ENCODE measurements at regions not wholly inside any gene's neighbourhood (a gene's known extent, or its start where the extent isn't known, plus 50 kb on each side); places are given as distances from the start of the nearest gene placed in this dataset.

GRCh38 chr2:172168917-172169346 is 66.2 kb upstream of the DLX2 start:
- H3K27me3 ChIP-seq: peaks cover 12% of the 10 kb centered on the region
- DNase-seq: no peak
- no peaks in the 10 kb centered on the region for H3K9me3 ChIP-seq
- H3K4me1 ChIP-seq: no peaks in the 10 kb centered on the region
- H3K36me3 ChIP-seq: no peaks in the 10 kb centered on the region
- no peak overlapping the region for H3K4me3 ChIP-seq (ENCODE audit: low read depth, low read length)
- TF ChIP-seq, protein P1, sequence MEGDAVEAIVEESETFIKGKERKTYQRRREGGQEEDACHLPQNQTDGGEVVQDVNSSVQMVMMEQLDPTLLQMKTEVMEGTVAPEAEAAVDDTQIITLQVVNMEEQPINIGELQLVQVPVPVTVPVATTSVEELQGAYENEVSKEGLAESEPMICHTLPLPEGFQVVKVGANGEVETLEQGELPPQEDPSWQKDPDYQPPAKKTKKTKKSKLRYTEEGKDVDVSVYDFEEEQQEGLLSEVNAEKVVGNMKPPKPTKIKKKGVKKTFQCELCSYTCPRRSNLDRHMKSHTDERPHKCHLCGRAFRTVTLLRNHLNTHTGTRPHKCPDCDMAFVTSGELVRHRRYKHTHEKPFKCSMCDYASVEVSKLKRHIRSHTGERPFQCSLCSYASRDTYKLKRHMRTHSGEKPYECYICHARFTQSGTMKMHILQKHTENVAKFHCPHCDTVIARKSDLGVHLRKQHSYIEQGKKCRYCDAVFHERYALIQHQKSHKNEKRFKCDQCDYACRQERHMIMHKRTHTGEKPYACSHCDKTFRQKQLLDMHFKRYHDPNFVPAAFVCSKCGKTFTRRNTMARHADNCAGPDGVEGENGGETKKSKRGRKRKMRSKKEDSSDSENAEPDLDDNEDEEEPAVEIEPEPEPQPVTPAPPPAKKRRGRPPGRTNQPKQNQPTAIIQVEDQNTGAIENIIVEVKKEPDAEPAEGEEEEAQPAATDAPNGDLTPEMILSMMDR (IDR thresholded peaks at IDR 0.05; ENCODE audit: low read depth, low read length): no peak

DNA sequence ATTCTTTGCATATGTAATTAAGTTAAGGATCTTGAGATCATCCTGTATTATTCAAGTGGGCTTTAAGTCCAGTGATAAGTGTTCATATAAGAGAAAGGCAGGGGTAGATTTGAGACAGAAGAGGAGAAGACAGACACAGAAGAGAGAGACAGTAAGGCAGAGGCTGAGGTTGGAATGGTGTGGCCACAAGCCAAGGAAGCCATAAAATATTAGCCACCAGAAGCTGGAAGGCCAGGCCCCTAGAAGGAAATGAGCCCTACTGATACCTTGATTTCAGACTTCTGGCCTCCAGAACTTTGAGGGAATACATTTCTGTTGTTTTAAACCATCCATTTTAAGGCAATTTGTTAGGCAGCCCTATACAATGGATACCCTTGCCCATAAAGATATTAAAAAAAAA is 66.9 kb upstream of the DLX2 start:
- no peak overlapping the region for H3K4me3 ChIP-seq (ENCODE audit: low read depth, low read length)
- H3K27me3 ChIP-seq: peaks cover 12% of the 10 kb centered on the region
- no peaks in the 10 kb centered on the region for H3K9me3 ChIP-seq
- DNase-seq: no peak
- no peaks in the 10 kb centered on the region for H3K4me1 ChIP-seq
- TF ChIP-seq, protein P1 (IDR thresholded peaks at IDR 0.05; ENCODE audit: low read depth, low read length): no peak
- no peaks in the 10 kb centered on the region for H3K36me3 ChIP-seq

- Histone ChIP-seq H3K9me3 (no peaks in the 10 kb centered on the region), H3K36me3 (no peaks in the 10 kb centered on the region), H3K4me3 (ENCODE audit: low read depth, low read length) (peak overlapping the region; percentile 38), H3K4me1 (no peaks in the 10 kb centered on the region), H3K27me3 (peaks cover 12% of the 10 kb centered on the region)
- DNase-seq: peak; percentile 52
- TF ChIP-seq, protein P1 (IDR thresholded peaks at IDR 0.05; ENCODE audit: low read depth, low read length): peak; percentile 46
Measured at GRCh38 chr2:172172513-172173173, 69.9 kb upstream of the DLX2 start.

DNA sequence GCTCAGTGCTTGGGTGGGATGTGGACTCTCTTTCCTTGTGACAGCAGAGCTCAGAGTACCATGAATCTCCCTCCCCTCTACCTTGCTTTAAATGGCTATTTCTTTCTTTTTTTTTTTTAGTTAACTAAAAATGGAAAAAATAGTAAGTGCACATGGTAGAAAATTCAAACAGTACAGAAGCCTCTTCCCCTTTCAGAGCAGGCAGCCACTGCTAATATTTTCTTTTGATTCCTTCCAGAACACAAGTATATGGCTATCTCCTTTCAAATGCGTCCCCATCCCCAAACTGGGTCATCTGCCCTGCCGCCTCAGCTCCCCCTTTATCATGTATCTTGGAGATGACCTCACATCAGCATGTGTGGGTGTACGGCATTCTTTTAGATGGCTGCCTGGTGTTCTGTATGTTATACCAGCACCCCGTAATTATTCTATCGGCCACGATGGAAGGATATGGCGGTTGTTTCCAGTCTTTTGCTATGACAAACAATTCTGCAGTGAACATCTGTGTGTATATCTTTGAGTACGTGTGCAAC is 70.5 kb upstream of the DLX2 start:
- Histone ChIP-seq H3K9me3 (no peaks in the 10 kb centered on the region), H3K27me3 (peaks cover 12% of the 10 kb centered on the region), H3K36me3 (no peaks in the 10 kb centered on the region), H3K4me1 (no peaks in the 10 kb centered on the region), H3K4me3 (ENCODE audit: low read depth, low read length) (no peak overlapping the region)
- no peak for DNase-seq
- TF ChIP-seq, protein P1 (IDR thresholded peaks at IDR 0.05; ENCODE audit: low read depth, low read length): no peak

- H3K9me3 ChIP-seq: no peaks in the 10 kb centered on the region
- no peak overlapping the region for H3K4me3 ChIP-seq (ENCODE audit: low read depth, low read length)
- no peaks in the 10 kb centered on the region for H3K36me3 ChIP-seq
- H3K4me1 ChIP-seq: no peaks in the 10 kb centered on the region
- H3K27me3 ChIP-seq: peaks cover 3% of the 10 kb centered on the region
- TF ChIP-seq, protein P1 (IDR thresholded peaks at IDR 0.05; ENCODE audit: low read depth, low read length): no peak
- DNase-seq: no peak
Measured at GRCh38 chr2:172177581-172177980, 74.9 kb upstream of the DLX2 start.

DNA sequence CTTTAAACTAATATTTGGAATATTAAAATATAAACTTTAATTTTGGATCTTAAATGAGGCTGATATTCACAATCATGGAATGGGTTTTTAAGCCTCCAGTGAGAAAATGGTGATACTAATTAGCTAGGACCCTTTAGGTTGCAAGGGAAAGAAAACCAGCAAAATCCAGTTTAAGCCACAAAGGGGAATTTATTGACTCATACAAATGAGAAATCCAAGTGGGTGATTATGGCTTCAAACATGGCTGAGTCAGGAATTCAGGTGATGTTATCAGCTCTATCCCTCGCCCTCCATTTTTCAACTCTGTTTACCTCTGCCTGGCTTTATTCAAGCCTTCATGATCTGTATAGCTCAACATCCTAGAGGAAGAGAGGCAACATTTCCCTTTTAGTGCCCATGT is 75.3 kb upstream of the DLX2 start:
- TF ChIP-seq, protein P1 (IDR thresholded peaks at IDR 0.05; ENCODE audit: low read depth, low read length): no peak
- no peak for DNase-seq

More for the DNA sequence above, 75.3 kb upstream of the DLX2 start:
- no peaks in the 10 kb centered on the region for H3K9me3 ChIP-seq
- H3K4me1 ChIP-seq: no peaks in the 10 kb centered on the region
- H3K27me3 ChIP-seq: no peaks in the 10 kb centered on the region
- no peak overlapping the region for H3K4me3 ChIP-seq (ENCODE audit: low read depth, low read length)
- H3K36me3 ChIP-seq: no peaks in the 10 kb centered on the region

Measured in BE2C (cell line).